Parathyroid adenoma (tissue), 2 donors: ENCODE measurements at regions not wholly inside any gene's neighbourhood (a gene's known extent, or its start where the extent isn't known, plus 50 kb on each side); places are given as distances from the start of the nearest gene placed in this dataset.

Experiments
- H2AFZ ChIP-seq: fragments of 300-600 bp; sonication (generic); one replicate; pipeline ENCODE4 v1.7.0; 2017; ENCODE audit warnings: antibody characterized with exemption, mild to moderate bottlenecking
- H3K27ac ChIP-seq: fragments of 300-600 bp; sonication (generic); one replicate; pipeline ENCODE4 v1.7.0; 2017
- H3K27me3 ChIP-seq: fragments of 300-600 bp; sonication (generic); one replicate; pipeline ENCODE4 v1.7.0; 2017; ENCODE audit warnings: low read length; ENCODE audit not compliant: control insufficient read depth, insufficient read depth
- H3K36me3 ChIP-seq: fragments of 300-600 bp; sonication (generic); one replicate; pipeline ENCODE4 v1.7.0; 2017; ENCODE audit warnings: low read length; ENCODE audit not compliant: control insufficient read depth, insufficient read depth
- H3K4me1 ChIP-seq: fragments of 300-600 bp; sonication (generic); one replicate; pipeline ENCODE4 v1.7.0; 2017; ENCODE audit warnings: control low read depth
- H3K4me2 ChIP-seq: fragments of 300-600 bp; sonication (generic); one replicate; pipeline ENCODE4 v1.7.0; 2017; ENCODE audit warnings: low read length
- H3K4me3 ChIP-seq: fragments of 300-600 bp; sonication (generic); one replicate; pipeline ENCODE4 v1.7.0; 2017; ENCODE audit warnings: low read depth, low read length
- H3K79me2 ChIP-seq: fragments of 300-600 bp; sonication (generic); one replicate; pipeline ENCODE4 v1.7.0; 2017; ENCODE audit warnings: control low read depth
- H3K9ac ChIP-seq: fragments of 300-600 bp; sonication (generic); one replicate; pipeline ENCODE4 v1.7.0; 2017; ENCODE audit warnings: mild to moderate bottlenecking
- H3K9me3 ChIP-seq: fragments of 300-600 bp; sonication (generic); one replicate; pipeline ENCODE4 v1.7.0; 2017; ENCODE audit warnings: low read length; ENCODE audit not compliant: control insufficient read depth
- TF ChIP-seq, protein P1 (sequence below): fragments of 300-600 bp; sonication (generic); IDR thresholded peaks from one replicate; pipeline ENCODE4 v1.7.0; 2017; ENCODE audit warnings: antibody characterized with exemption, mild to moderate bottlenecking
- donor health status: primary hyperparathyroidism.

DNA sequence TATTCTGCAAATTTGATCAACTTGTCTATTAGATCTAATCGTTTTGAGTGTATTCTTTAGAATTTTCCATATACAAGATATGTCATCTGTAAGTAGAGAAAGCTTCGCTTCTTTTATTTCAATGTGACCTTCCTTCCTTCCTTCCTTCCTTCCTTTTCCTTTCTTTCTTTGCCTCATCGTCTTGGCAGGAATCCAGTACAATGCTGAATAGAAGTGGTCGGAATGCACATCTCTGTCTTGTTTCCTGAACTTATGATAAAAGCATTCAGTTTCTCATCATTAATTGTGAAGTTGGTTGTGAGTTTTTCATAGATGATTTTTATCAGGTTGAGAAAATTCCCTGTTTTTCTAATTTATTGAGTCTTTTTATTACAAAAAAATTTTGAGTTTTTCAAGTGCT, 300.7 kb upstream of the ZNF32 start:
- H3K4me2 ChIP-seq = no peak overlapping the region
- no peak overlapping the region for H3K4me3 ChIP-seq
- no peak overlapping the region for H3K9ac ChIP-seq
- no peaks in the 10 kb centered on the region for H3K27me3 ChIP-seq
- H3K36me3 ChIP-seq = no peaks in the 10 kb centered on the region
- no peaks in the 10 kb centered on the region for H3K4me1 ChIP-seq
- H3K9me3 ChIP-seq = no peaks in the 10 kb centered on the region
- TF ChIP-seq, protein P1, sequence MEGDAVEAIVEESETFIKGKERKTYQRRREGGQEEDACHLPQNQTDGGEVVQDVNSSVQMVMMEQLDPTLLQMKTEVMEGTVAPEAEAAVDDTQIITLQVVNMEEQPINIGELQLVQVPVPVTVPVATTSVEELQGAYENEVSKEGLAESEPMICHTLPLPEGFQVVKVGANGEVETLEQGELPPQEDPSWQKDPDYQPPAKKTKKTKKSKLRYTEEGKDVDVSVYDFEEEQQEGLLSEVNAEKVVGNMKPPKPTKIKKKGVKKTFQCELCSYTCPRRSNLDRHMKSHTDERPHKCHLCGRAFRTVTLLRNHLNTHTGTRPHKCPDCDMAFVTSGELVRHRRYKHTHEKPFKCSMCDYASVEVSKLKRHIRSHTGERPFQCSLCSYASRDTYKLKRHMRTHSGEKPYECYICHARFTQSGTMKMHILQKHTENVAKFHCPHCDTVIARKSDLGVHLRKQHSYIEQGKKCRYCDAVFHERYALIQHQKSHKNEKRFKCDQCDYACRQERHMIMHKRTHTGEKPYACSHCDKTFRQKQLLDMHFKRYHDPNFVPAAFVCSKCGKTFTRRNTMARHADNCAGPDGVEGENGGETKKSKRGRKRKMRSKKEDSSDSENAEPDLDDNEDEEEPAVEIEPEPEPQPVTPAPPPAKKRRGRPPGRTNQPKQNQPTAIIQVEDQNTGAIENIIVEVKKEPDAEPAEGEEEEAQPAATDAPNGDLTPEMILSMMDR = no peak
- H3K79me2 ChIP-seq = no peaks in the 10 kb centered on the region
- no peak overlapping the region for H2AFZ ChIP-seq
- H3K27ac ChIP-seq = no peak overlapping the region

GRCh38 chr10:43946445-43946844, 297.8 kb upstream of the ZNF32 start:
- Histone ChIP-seq H3K9me3 (no peaks in the 10 kb centered on the region), H3K27ac (no peak overlapping the region), H3K4me1 (no peaks in the 10 kb centered on the region), H3K36me3 (no peaks in the 10 kb centered on the region), H3K9ac (no peak overlapping the region), H3K79me2 (no peaks in the 10 kb centered on the region), H3K27me3 (no peaks in the 10 kb centered on the region), H3K4me2 (no peak overlapping the region), H3K4me3 (no peak overlapping the region), H2AFZ (no peak overlapping the region)
- TF ChIP-seq, protein P1 = no peak

- no peak overlapping the region for H3K9ac ChIP-seq
- no peaks in the 10 kb centered on the region for H3K27me3 ChIP-seq
- no peaks in the 10 kb centered on the region for H3K36me3 ChIP-seq
- H3K4me1 ChIP-seq = no peaks in the 10 kb centered on the region
- no peak overlapping the region for H3K27ac ChIP-seq
- no peak overlapping the region for H2AFZ ChIP-seq
- no peak overlapping the region for H3K4me2 ChIP-seq
- H3K4me3 ChIP-seq = no peak overlapping the region
- no peaks in the 10 kb centered on the region for H3K9me3 ChIP-seq
- no peaks in the 10 kb centered on the region for H3K79me2 ChIP-seq
- TF ChIP-seq, protein P1 = no peak
These were observed 297.2 kb upstream of the ZNF32 start for GRCh38 chr10:43945908-43946307.

DNA sequence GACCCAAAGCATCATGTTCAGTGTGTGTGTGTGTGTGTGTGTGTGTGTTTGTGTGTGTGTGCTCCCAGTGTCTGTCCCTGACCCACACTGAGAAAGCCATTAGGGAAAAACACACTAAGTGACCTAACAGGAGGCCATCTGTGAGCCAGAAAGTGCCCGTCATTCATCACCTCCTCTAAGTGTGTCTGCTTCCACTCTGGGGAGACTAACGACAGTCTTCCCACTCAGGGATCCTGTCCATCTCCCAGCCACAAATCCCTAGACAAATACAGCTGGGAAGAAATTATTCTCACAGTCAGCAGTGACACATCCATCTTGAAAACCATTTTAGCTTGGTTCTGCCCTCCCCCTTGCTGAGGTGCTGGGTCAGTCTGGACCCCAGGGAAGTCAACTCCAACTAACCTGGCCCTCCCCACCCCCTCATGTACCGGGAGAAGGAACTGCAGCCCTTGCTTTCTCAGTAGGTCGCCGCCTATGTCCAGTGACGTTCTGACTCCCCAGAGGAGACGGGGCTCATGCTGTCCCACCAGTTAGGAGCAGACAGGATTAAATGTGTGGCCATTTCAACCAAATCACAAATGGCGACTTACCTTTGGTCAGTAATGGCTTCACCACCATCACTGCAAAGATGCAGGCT, 296.5 kb upstream of the ZNF32 start:
- Histone ChIP-seq H3K9ac (no peak overlapping the region), H3K27me3 (no peaks in the 10 kb centered on the region), H3K4me3 (no peak overlapping the region), H3K36me3 (no peaks in the 10 kb centered on the region), H3K9me3 (no peaks in the 10 kb centered on the region), H3K4me2 (no peak overlapping the region), H3K4me1 (no peaks in the 10 kb centered on the region), H2AFZ (no peak overlapping the region), H3K27ac (no peak overlapping the region), H3K79me2 (no peaks in the 10 kb centered on the region)
- TF ChIP-seq, protein P1 = no peak

DNA sequence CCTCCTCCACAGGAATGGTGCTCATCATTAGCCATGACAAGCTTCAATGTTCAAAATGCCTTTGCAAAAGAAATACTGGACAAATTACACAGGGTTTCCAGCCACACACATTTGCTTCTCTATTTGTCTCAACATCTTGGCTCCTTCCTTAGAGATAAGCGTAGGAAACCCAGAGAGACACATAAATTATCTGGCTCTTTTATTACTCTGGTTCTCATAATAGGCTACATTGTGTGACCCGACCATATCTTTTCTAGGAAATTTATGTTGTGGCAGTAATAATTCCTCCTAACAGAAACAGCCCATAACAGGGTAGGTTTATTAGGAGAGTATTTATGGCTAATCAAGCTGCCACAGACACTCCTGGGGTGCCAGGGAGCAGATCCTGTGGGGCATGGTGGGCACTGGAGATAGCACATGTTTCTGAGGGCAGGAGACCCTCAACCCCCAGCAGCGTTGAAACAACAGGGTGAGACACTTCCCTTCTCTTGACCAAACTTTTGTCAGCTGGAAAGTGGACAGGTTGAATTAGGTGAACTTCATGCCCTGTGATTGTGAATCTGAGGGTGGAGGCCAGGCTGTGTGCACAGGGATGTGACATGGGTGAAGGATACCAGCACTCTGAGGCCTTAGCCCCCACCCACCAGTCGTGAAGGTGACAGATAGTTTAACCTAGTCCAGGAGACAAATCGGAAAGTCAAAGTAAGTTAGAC, 295.9 kb upstream of the ZNF32 start:
- no peak overlapping the region for H3K9ac ChIP-seq
- no peaks in the 10 kb centered on the region for H3K36me3 ChIP-seq
- no peak overlapping the region for H3K4me3 ChIP-seq
- no peaks in the 10 kb centered on the region for H3K4me1 ChIP-seq
- no peak overlapping the region for H2AFZ ChIP-seq
- H3K27ac ChIP-seq = no peak overlapping the region
- no peaks in the 10 kb centered on the region for H3K27me3 ChIP-seq
- H3K4me2 ChIP-seq = no peak overlapping the region
- H3K79me2 ChIP-seq = no peaks in the 10 kb centered on the region
- no peaks in the 10 kb centered on the region for H3K9me3 ChIP-seq
- TF ChIP-seq, protein P1 = no peak
